ENCODE measurements at regions not wholly inside any gene's neighbourhood (a gene's known extent, or its start where the extent isn't known, plus 50 kb on each side); places are given as distances from the start of the nearest gene placed in this dataset.

- no peaks in the 10 kb centered on the region for H3K27me3 ChIP-seq (ENCODE audit: control insufficient read depth, insufficient read depth, low read length)
- H3K4me3 ChIP-seq (ENCODE audit: low read depth, low read length): no peak overlapping the region
- no peak for DNase-seq (ENCODE audit: low read depth)
- no peak for TF ChIP-seq CTCF (IDR thresholded peaks at IDR 0.05; ENCODE audit: insufficient read depth, low read length, poor library complexity, severe bottlenecking)
- H3K36me3 ChIP-seq (ENCODE audit: control insufficient read depth, insufficient read depth, low read length): no peaks in the 10 kb centered on the region
Observed at GRCh38 chr9:110143485-110143884, 64.5 kb downstream of the C9orf152 start.

- no peaks in the 10 kb centered on the region for H3K36me3 ChIP-seq (ENCODE audit: control insufficient read depth, insufficient read depth, low read length)
- H3K27me3 ChIP-seq (ENCODE audit: control insufficient read depth, insufficient read depth, low read length): no peaks in the 10 kb centered on the region
- H3K4me3 ChIP-seq (ENCODE audit: low read depth, low read length): no peak overlapping the region
- DNase-seq (ENCODE audit: low read depth): no peak
- TF ChIP-seq CTCF (IDR thresholded peaks at IDR 0.05; ENCODE audit: insufficient read depth, low read length, poor library complexity, severe bottlenecking): no peak
Observed at GRCh38 chr9:110143950-110144545, 63.9 kb downstream of the C9orf152 start.

GRCh38 chr9:110146373-110146772, 61.6 kb downstream of the C9orf152 start:
- Histone ChIP-seq H3K36me3 (ENCODE audit: control insufficient read depth, insufficient read depth, low read length) (no peaks in the 10 kb centered on the region), H3K27me3 (ENCODE audit: control insufficient read depth, insufficient read depth, low read length) (no peaks in the 10 kb centered on the region), H3K4me3 (ENCODE audit: low read depth, low read length) (no peak overlapping the region)
- DNase-seq (ENCODE audit: low read depth): no peak
- TF ChIP-seq CTCF (IDR thresholded peaks at IDR 0.05; ENCODE audit: insufficient read depth, low read length, poor library complexity, severe bottlenecking): no peak

- DNase-seq (ENCODE audit: low read depth): no peak
- Histone ChIP-seq H3K27me3 (ENCODE audit: control insufficient read depth, insufficient read depth, low read length) (no peaks in the 10 kb centered on the region), H3K36me3 (ENCODE audit: control insufficient read depth, insufficient read depth, low read length) (no peaks in the 10 kb centered on the region), H3K4me3 (ENCODE audit: low read depth, low read length) (no peak overlapping the region)
- no peak for TF ChIP-seq CTCF (IDR thresholded peaks at IDR 0.05; ENCODE audit: insufficient read depth, low read length, poor library complexity, severe bottlenecking)
Observed at GRCh38 chr9:110148384-110148783, 59.6 kb downstream of the C9orf152 start.

- DNase-seq (ENCODE audit: low read depth): no peak
- TF ChIP-seq CTCF (IDR thresholded peaks at IDR 0.05; ENCODE audit: insufficient read depth, low read length, poor library complexity, severe bottlenecking): no peak
- H3K4me3 ChIP-seq (ENCODE audit: low read depth, low read length): no peak overlapping the region
- no peaks in the 10 kb centered on the region for H3K27me3 ChIP-seq (ENCODE audit: control insufficient read depth, insufficient read depth, low read length)
- H3K36me3 ChIP-seq (ENCODE audit: control insufficient read depth, insufficient read depth, low read length): no peaks in the 10 kb centered on the region
Observed at GRCh38 chr9:110148891-110149290, 59.1 kb downstream of the C9orf152 start.
